ENCODE measurements at regions not wholly inside any gene's neighbourhood (a gene's known extent, or its start where the extent isn't known, plus 50 kb on each side); places are given as distances from the start of the nearest gene placed in this dataset.

- Histone ChIP-seq H3K9me3 (ENCODE audit: control insufficient read depth, insufficient read depth, low read length) (no peaks in the 10 kb centered on the region; the same call in 1 of the 2 replicates), H3K4me3 (ENCODE audit: low read length) (no peak overlapping the region), H3K79me2 (ENCODE audit: control insufficient read depth, low read length) (no peaks in the 10 kb centered on the region), H3K36me3 (ENCODE audit: control insufficient read depth, low read length) (no peaks in the 10 kb centered on the region), H3K9me2 (replicated peaks; ENCODE audit: control insufficient read depth, low read length) (no peaks in the 10 kb centered on the region), H3K27ac (ENCODE audit: low read depth, low read length) (no peak overlapping the region), H3K4me1 (ENCODE audit: control insufficient read depth, low read length) (no peaks in the 10 kb centered on the region), H4K20me1 (ENCODE audit: control insufficient read depth, insufficient read depth, low read depth, low read length) (no peaks in the 10 kb centered on the region), H3K27me3 (ENCODE audit: control insufficient read depth, low read length) (no peaks in the 10 kb centered on the region), H3K4me2 (ENCODE audit: low read length) (no peak overlapping the region), H3F3A (ENCODE audit: control insufficient read depth, insufficient read depth) (no peaks in the 10 kb centered on the region)
- TF ChIP-seq, protein P1, sequence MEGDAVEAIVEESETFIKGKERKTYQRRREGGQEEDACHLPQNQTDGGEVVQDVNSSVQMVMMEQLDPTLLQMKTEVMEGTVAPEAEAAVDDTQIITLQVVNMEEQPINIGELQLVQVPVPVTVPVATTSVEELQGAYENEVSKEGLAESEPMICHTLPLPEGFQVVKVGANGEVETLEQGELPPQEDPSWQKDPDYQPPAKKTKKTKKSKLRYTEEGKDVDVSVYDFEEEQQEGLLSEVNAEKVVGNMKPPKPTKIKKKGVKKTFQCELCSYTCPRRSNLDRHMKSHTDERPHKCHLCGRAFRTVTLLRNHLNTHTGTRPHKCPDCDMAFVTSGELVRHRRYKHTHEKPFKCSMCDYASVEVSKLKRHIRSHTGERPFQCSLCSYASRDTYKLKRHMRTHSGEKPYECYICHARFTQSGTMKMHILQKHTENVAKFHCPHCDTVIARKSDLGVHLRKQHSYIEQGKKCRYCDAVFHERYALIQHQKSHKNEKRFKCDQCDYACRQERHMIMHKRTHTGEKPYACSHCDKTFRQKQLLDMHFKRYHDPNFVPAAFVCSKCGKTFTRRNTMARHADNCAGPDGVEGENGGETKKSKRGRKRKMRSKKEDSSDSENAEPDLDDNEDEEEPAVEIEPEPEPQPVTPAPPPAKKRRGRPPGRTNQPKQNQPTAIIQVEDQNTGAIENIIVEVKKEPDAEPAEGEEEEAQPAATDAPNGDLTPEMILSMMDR (IDR thresholded peaks at IDR 0.05; ENCODE audit: low read depth, low read length, poor library complexity, severe bottlenecking) = no peak
- no peak for TF ChIP-seq EZH2phosphoT487 (IDR thresholded peaks at IDR 0.05; ENCODE audit: borderline replicate concordance, low read length)
These were observed 96.6 kb upstream of the PTPRM start for GRCh38 chr18:7470503-7470902.

DNA sequence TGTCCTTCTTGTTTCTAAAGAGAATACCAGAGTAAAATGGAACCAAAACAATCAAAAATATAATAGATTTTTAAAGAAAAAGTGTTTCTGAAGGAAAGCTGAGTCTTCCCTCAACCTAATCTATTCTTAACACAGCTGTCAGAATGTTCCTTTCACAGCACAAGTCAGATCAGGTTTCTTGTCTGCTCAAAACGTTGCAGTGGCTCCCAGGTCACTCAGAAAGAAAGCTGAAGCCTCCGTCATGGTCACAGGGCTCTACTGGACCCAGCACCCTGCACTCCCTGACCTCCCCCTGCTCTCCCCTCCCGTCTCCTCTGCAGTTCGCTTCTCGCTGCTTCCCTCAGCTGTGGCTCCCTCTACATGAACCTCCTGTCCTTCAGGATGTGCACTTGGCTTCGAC is 90.7 kb upstream of the PTPRM start:
- TF ChIP-seq, protein P1 (IDR thresholded peaks at IDR 0.05; ENCODE audit: low read depth, low read length, poor library complexity, severe bottlenecking) = no peak
- no peak for TF ChIP-seq EZH2phosphoT487 (IDR thresholded peaks at IDR 0.05; ENCODE audit: borderline replicate concordance, low read length)
- no peaks in the 10 kb centered on the region for H4K20me1 ChIP-seq (ENCODE audit: control insufficient read depth, insufficient read depth, low read depth, low read length)
- no peaks in the 10 kb centered on the region for H3K27me3 ChIP-seq (ENCODE audit: control insufficient read depth, low read length)
- H3K4me3 ChIP-seq (ENCODE audit: low read length) = no peak overlapping the region
- no peaks in the 10 kb centered on the region for H3K4me1 ChIP-seq (ENCODE audit: control insufficient read depth, low read length)
- no peaks in the 10 kb centered on the region for H3K9me2 ChIP-seq (replicated peaks; ENCODE audit: control insufficient read depth, low read length)
- no peak overlapping the region for H3K27ac ChIP-seq (ENCODE audit: low read depth, low read length)
- H3K4me2 ChIP-seq (ENCODE audit: low read length) = no peak overlapping the region
- peaks cover 4% of the 10 kb centered on the region; the same call in 1 of the 2 replicates for H3K9me3 ChIP-seq (ENCODE audit: control insufficient read depth, insufficient read depth, low read length)
- H3F3A ChIP-seq (ENCODE audit: control insufficient read depth, insufficient read depth) = no peaks in the 10 kb centered on the region
- no peaks in the 10 kb centered on the region for H3K36me3 ChIP-seq (ENCODE audit: control insufficient read depth, low read length)
- no peaks in the 10 kb centered on the region for H3K79me2 ChIP-seq (ENCODE audit: control insufficient read depth, low read length)

GRCh38 chr18:7479756-7480155 is 87.4 kb upstream of the PTPRM start:
- Histone ChIP-seq H3K4me2 (ENCODE audit: low read length) (no peak overlapping the region), H3K4me3 (ENCODE audit: low read length) (no peak overlapping the region), H3F3A (ENCODE audit: control insufficient read depth, insufficient read depth) (no peaks in the 10 kb centered on the region), H3K4me1 (ENCODE audit: control insufficient read depth, low read length) (no peaks in the 10 kb centered on the region), H3K9me2 (replicated peaks; ENCODE audit: control insufficient read depth, low read length) (no peaks in the 10 kb centered on the region), H4K20me1 (ENCODE audit: control insufficient read depth, insufficient read depth, low read depth, low read length) (no peaks in the 10 kb centered on the region), H3K79me2 (ENCODE audit: control insufficient read depth, low read length) (no peaks in the 10 kb centered on the region), H3K27me3 (ENCODE audit: control insufficient read depth, low read length) (no peaks in the 10 kb centered on the region), H3K36me3 (ENCODE audit: control insufficient read depth, low read length) (no peaks in the 10 kb centered on the region), H3K27ac (ENCODE audit: low read depth, low read length) (no peak overlapping the region), H3K9me3 (ENCODE audit: control insufficient read depth, insufficient read depth, low read length) (peaks cover 4% of the 10 kb centered on the region; the same call in 1 of the 2 replicates)
- TF ChIP-seq, protein P1 (IDR thresholded peaks at IDR 0.05; ENCODE audit: low read depth, low read length, poor library complexity, severe bottlenecking) = no peak
- no peak for TF ChIP-seq EZH2phosphoT487 (IDR thresholded peaks at IDR 0.05; ENCODE audit: borderline replicate concordance, low read length)
